NCI-H1105 (cell line): ENCODE measurements at regions not wholly inside any gene's neighbourhood (a gene's known extent, or its start where the extent isn't known, plus 50 kb on each side); places are given as distances from the start of the nearest gene placed in this dataset.

ENCODE experiments used
- DNase-seq: peaks from one replicate; lab custom pipeline; 2025; lab: John Stamatoyannopoulos, UW

DNA sequence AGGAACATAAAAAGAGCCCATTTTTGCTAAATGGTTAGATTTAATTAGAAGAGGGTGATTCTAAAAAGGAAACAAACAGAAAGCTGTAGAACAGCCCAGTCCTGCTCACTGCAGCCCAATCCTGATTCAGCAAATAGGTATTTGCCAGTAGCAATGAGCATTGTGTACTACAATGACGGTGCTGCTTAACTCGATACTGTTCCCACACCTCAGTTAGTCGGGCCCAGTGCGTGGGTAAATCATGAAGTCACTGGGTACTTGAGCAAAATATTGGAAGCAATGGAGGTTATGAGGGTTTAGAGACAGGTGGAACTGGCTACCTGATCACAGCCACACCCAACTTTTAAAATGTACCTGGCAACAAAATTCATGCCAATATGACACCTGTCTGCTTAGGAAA lies 101.5 kb upstream of the ADGRL2 start:
- no peak for DNase-seq

GRCh38 chr1:81695741-81696140 lies 105.0 kb upstream of the ADGRL2 start:
- DNase-seq, result no peak

DNA sequence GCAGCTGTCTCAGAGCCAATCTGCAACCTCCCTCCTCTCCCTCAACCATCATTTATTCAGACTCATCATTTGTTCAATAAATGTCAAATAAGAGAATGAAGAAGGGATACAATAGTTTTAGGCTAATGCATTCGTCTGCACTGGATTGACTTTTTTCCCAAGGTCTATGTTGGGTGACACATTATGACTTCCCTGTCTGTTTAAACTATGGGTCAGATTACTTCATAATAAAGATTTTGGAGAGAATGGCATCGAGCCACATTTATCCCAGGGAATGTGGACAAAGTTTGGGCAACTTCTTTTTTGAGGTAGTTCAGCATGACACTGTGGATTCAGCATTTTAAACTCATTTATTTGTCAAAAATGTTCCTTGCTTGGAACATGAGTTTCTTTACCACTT lies 107.4 kb upstream of the ADGRL2 start:
- no peak for DNase-seq

GRCh38 chr1:81690676-81691453 lies 109.9 kb upstream of the ADGRL2 start:
- DNase-seq, result no peak

GRCh38 chr1:81689531-81689941 lies 111.2 kb upstream of the ADGRL2 start:
- DNase-seq, result no peak

- DNase-seq, result no peak
These were observed 118.2 kb upstream of the ADGRL2 start for GRCh38 chr1:81682490-81682889.

GRCh38 chr1:81681601-81682266 lies 119.0 kb upstream of the ADGRL2 start:
- DNase-seq, result peak; percentile 28

- DNase-seq, result no peak
These were observed 119.6 kb upstream of the ADGRL2 start for GRCh38 chr1:81681114-81681513.

GRCh38 chr1:81679942-81680341 lies 120.8 kb upstream of the ADGRL2 start:
- DNase-seq, result no peak

DNA sequence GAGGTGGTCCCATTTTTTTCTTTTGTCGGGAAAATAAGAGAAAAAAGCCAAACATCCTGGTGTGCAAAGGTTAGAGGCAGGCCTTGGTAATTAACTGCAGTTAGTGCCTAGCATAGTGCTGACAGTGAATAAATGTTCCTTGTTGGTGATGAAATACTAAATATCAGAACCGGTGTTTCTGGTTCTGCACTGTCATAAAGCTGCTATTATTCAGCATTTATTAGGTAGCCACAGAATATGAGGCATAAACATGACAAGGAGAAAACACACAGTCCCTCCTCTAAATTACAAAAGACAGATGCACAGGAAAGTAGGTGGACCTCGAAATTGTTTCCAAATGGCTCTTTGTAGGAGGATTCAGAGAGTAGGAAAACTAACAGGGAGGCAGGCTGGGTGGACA lies 122.0 kb upstream of the ADGRL2 start:
- DNase-seq, result no peak

DNA sequence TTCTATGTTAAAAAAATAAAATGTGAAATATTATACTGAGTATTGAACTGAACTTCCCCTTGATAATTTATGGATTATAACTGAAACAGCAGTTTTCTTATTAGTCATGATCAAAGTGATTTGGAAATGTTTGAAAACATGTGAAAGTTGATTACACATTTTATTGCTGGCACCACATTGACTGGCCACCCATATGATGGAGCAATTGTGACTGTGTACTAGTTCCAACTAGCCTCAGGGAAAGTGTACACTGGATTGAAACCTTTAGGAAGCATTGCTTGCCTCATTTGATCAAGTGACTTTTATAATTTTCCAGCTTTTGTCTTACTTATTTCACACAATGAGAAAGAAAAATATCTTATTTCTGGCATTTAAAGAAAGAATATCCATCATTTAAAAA lies 128.0 kb upstream of the ADGRL2 start:
- DNase-seq, result no peak

DNA sequence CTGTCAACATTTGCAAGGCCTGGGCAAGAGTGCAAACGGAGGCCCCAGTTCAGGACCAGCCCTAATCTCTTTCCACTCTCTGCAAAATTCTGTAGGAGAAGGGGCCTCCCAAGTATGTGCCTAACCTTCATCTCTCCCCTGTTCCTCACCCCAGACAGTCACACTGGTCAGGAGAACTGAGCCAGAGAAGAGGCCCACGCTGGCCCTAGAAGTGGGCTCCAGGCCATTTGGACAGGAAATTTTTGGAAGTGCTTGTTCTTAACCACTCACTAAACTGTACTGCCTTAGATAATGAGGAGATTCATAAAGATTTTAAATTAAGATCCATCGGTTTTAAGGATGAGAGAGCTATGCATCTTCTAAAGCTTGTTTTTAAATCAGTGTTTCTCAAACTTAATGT lies 129.7 kb upstream of the ADGRL2 start:
- DNase-seq, result no peak

- DNase-seq, result peak; percentile 9
These were observed 130.4 kb upstream of the ADGRL2 start for GRCh38 chr1:81670286-81670685.

DNA sequence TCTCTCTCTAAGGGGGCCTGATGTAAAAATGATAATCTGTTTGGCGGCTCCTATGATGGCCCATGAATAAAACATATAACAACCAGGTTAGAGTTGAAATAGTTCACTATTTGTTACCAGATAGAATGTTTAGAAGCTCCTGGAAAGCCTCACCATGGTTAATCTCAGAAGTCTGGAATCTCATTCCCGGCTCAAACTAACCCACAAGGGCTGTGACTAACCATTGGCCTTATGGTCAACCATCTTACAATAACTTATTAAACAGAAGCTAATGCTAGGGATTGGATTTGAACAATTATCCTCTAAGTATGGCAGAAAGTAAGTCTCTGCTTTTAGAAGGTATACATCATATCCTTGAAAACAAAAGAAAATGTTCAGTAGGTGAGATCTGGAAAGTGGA lies 134.1 kb upstream of the ADGRL2 start:
- DNase-seq, result no peak

DNA sequence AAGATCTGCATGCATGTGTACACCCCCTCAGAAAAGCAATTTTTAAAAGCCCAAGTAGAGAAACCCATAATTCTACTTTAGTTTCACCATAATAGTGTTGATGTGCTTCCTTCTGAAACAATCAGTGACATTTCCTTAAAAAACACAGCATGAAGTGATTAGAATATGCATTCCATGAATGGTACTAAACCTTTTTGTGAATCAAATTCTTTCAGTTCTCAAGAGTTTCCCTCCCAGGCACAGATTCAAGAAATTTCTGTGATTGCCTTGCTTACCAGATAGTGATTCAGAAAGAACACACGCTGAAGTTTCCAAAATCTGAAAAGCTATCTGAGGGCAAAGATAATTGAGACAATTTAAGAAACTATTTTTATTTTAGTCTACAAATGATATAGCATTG lies 136.4 kb upstream of the ADGRL2 start:
- DNase-seq, result no peak

DNA sequence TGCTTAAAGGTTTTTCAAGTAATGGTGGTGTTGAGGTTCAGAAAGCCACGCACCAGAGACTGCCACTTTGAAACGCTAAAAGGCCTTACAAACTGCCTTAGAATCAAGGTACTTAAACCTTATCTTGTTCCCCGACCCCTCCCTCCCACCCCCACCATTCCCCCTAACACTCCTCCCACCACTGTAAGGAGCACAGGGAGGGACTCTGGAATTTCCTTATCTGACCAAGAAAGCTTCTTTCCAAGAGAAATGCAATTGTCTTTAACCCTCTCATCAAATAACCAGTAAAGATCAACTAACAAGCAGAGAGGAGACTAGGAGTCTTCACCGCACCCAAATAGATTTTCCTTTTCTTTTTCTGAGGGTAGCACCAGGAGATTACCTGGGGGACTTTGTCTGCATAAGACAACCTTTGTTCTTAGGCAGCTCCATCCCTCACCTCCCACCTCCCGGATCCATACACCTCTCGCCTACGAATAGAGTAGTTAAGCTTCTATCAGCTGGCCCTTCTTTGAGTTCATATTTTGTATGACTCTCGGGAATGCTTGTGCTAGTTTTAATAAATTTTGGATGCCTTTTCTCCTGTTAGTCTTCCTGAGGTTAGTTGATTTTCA lies 137.7 kb upstream of the ADGRL2 start:
- no peak for DNase-seq

DNA sequence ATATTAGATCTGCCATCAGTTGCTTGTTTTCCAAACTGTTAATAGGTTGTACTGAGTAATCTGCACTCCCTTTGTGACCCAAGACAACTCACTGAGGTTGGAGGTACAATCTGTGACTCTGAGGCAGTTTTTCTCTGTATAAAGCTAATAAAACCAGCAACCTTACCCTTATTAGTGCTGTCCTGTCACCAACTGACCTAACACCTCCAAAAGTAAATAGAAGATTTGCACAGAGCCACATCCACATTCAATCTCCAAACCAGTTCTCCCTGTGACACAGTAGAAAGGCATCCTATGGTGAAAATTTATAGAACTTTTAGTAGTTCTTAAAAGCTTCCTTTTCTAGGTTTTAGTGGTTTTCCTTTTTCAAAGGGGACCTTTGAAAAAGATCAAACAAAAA lies 140.4 kb upstream of the ADGRL2 start:
- DNase-seq, result no peak

DNA sequence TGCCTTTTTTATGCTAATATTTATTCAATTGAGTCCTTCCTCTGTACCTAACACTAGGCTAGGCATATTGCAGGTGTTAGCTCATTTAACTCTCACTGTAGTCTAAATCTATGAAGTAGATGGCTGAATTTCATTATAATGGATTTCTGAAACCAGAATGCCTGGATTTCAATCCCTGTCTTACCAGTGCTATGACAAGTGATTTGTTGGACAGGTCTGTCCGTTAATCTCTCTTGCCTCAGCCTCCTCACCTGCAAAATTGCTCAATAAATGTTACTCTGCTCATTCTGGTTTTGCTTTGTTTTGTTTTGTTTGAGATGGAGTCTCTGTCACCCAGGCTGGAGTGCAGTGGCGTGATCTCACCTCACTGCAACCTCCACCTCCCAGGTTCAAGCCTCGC lies 146.1 kb upstream of the ADGRL2 start:
- DNase-seq, result no peak

- DNase-seq, result no peak
These were observed 146.6 kb upstream of the ADGRL2 start for GRCh38 chr1:81654147-81654546.

- peak; percentile 7 for DNase-seq
These were observed 150.0 kb upstream of the ADGRL2 start for GRCh38 chr1:81650776-81651175.

DNA sequence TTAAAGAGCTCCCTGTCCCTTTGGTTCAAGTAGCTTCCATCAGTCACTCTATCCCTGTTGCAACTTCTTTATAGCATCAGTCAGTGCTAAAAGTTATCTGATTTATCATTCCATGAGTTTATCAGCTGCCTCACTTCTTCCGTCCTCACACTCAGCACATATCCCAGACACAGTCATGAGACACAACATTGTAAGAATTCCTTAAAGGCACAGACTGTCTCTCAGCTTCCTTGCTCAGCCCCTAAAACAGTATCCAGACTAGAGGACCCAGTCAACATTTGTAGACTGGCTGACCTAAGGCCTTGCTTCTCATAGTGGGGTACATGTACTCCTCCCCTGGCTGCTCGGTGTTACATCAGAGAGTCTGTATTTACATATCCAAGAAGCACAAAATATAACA lies 164.9 kb upstream of the ADGRL2 start:
- DNase-seq, result no peak

- no peak for DNase-seq
These were observed 166.4 kb upstream of the ADGRL2 start for GRCh38 chr1:81634294-81634693.

DNA sequence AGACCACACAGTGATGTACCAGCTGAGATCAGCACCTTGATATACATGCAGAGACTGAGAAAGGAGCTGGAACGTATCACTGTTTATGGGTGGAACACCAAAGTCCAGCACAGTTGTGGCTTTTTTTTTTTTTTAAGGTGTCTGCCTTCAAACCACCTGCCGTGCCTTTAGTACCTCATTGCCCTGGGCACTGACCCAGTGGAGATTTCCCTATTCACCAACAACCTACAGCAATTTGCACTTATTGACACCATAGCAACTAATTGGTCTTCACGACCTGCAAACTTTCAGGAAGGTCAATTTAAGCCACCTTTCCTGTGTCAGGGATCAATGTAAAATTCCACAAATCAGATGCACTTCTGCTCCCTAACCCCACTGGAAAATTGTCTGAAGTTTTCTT lies 181.6 kb upstream of the ADGRL2 start:
- DNase-seq, result no peak
